ENCODE measurements at regions not wholly inside any gene's neighbourhood (a gene's known extent, or its start where the extent isn't known, plus 50 kb on each side); places are given as distances from the start of the nearest gene placed in this dataset.
"Not testable (repeated sequence)": the region's sequence is repeated elsewhere in the genome, so short reads cannot be mapped to it uniquely, and the experiment has no call there.

DNA sequence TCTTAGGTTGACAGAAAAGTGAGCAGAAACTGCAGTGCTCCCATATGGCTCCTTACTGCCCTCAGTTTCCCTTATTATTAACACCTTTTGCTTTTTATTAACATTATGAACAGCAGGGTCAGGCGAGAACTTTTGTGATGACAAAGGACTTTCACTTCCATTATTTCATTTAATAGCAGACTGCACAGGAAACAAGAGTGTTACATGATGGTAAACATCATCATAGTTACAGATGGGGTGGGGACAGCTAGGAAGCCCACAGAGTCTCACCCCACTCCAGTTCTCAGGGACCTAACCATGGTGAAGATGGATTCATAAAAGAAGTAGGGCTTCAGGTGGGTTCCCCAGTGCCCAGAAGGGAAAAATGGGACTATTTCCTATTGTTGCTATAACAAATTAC, 110.1 kb upstream of the PELI2 start:
- Histone ChIP-seq H3K4me1 (ENCODE audit: insufficient read depth, low read length, poor library complexity, severe bottlenecking) (no peaks in the 10 kb centered on the region), H3K9me3 (ENCODE audit: low read depth, low read length, poor library complexity, severe bottlenecking) (no peaks in the 10 kb centered on the region), H3K27me3 (replicated peaks; ENCODE audit: insufficient read depth, low read depth, low read length, poor library complexity) (no peaks in the 10 kb centered on the region), H3K36me3 (ENCODE audit: insufficient read depth, low read length, poor library complexity, severe bottlenecking) (no peaks in the 10 kb centered on the region), H3K4me3 (ENCODE audit: low read depth, low read length, poor library complexity, severe bottlenecking) (no peak overlapping the region), H3K27ac (ENCODE audit: low read depth, low read length, poor library complexity, severe bottlenecking) (no peak overlapping the region)
- CTCF ChIA-PET, result no interaction called here
- no TSS peak for BruUV-seq (replicated peaks)
- DNase-seq (ENCODE audit: low spot score), result no peak
- TF ChIP-seq EZH2 (IDR thresholded peaks at IDR 0.05; ENCODE audit: borderline replicate concordance, low read depth, low read length, poor library complexity, severe bottlenecking), result no peak
- TF ChIP-seq, protein P1, sequence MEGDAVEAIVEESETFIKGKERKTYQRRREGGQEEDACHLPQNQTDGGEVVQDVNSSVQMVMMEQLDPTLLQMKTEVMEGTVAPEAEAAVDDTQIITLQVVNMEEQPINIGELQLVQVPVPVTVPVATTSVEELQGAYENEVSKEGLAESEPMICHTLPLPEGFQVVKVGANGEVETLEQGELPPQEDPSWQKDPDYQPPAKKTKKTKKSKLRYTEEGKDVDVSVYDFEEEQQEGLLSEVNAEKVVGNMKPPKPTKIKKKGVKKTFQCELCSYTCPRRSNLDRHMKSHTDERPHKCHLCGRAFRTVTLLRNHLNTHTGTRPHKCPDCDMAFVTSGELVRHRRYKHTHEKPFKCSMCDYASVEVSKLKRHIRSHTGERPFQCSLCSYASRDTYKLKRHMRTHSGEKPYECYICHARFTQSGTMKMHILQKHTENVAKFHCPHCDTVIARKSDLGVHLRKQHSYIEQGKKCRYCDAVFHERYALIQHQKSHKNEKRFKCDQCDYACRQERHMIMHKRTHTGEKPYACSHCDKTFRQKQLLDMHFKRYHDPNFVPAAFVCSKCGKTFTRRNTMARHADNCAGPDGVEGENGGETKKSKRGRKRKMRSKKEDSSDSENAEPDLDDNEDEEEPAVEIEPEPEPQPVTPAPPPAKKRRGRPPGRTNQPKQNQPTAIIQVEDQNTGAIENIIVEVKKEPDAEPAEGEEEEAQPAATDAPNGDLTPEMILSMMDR (conservative IDR thresholded peaks at IDR 0.05; ENCODE audit: low read depth, low read length), result no peak
- POLR2A ChIA-PET (ENCODE audit: low non-redundant PET), result no interaction called here
- intact Hi-C loops (cut with micrococcal nuclease; ENCODE audit: unreplicated experiment), result no loop called here

DNA sequence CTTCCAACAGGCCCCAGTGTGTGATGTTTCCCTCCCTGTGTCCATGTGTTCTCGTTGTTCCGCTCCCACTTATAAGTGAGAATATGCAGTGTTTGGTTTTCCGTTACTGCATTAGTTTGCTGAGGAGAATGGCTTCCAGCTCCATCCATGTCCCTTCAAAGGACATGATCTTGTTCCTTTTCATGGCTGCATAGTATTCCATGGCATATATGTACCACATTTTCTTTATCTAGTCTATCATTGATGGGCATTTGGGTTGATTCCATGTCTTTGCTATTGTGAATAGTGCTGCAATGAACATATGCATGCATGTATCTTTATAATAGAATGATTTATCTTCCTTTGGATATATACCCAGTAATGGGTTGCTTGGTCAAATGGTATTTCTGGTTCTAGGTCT, 109.5 kb upstream of the PELI2 start:
- CTCF ChIA-PET; BruUV-seq (replicated peaks); H3K36me3 ChIP-seq (ENCODE audit: insufficient read depth, low read length, poor library complexity, severe bottlenecking); POLR2A ChIA-PET (ENCODE audit: low non-redundant PET); DNase-seq (ENCODE audit: low spot score); H3K4me1 ChIP-seq (ENCODE audit: insufficient read depth, low read length, poor library complexity, severe bottlenecking); H3K27ac ChIP-seq (ENCODE audit: low read depth, low read length, poor library complexity, severe bottlenecking); H3K4me3 ChIP-seq (ENCODE audit: low read depth, low read length, poor library complexity, severe bottlenecking); H3K9me3 ChIP-seq (ENCODE audit: low read depth, low read length, poor library complexity, severe bottlenecking); H3K27me3 ChIP-seq (replicated peaks; ENCODE audit: insufficient read depth, low read depth, low read length, poor library complexity); intact Hi-C loops (cut with micrococcal nuclease; ENCODE audit: unreplicated experiment): not testable (repeated sequence)

DNA sequence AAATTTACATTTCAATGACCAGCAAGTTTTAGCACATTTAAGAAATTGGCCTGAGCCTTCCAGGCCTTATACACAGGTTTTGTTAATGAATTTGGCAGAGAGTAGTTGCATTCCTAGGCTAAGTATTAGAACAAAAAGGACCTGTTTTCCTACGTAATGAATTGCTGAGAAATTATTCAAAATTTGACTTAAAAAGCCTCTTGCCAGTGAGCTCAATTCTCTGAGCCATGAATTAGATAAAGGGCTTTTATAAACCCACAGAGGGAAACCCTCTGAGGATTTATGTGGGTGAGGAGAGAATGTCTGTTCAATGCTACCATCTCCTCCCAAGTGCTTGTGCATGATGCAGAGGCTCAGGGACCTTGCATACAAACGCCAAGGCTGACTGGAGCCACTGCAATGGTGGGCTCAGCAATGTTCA, 94.5 kb upstream of the PELI2 start:
- CTCF ChIA-PET, result no interaction called here
- TF ChIP-seq, protein P1 (conservative IDR thresholded peaks at IDR 0.05; ENCODE audit: low read depth, low read length), result no peak
- no peak for TF ChIP-seq EZH2 (IDR thresholded peaks at IDR 0.05; ENCODE audit: borderline replicate concordance, low read depth, low read length, poor library complexity, severe bottlenecking)
- no TSS peak for BruUV-seq (replicated peaks)

DNA sequence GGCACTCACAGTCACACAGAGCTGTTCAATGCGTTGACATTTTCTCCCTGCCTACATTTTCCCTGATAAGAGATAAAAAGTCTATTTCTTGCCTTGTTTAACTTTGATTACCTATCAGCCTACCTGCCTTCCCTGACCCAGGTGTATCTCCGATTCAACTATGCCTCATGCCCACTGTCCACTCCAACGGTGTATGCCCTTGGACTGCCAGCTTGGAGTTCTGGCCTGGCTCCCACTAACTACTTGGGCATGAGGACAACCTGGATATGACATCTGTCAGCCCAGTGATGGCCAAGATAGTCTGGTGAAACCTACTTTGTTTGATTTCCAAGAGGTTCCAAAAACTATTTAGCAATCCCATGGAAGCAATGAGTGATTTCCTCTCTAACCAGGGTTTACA, 93.0 kb upstream of the PELI2 start:
- no TSS peak for BruUV-seq (replicated peaks)
- Histone ChIP-seq H3K4me1 (ENCODE audit: insufficient read depth, low read length, poor library complexity, severe bottlenecking) (no peaks in the 10 kb centered on the region), H3K27me3 (replicated peaks; ENCODE audit: insufficient read depth, low read depth, low read length, poor library complexity) (no peaks in the 10 kb centered on the region), H3K27ac (ENCODE audit: low read depth, low read length, poor library complexity, severe bottlenecking) (no peak overlapping the region), H3K4me3 (ENCODE audit: low read depth, low read length, poor library complexity, severe bottlenecking) (no peak overlapping the region), H3K36me3 (ENCODE audit: insufficient read depth, low read length, poor library complexity, severe bottlenecking) (no peaks in the 10 kb centered on the region), H3K9me3 (ENCODE audit: low read depth, low read length, poor library complexity, severe bottlenecking) (no peaks in the 10 kb centered on the region)
- intact Hi-C loops (cut with micrococcal nuclease; ENCODE audit: unreplicated experiment), result no loop called here
- no peak for TF ChIP-seq EZH2 (IDR thresholded peaks at IDR 0.05; ENCODE audit: borderline replicate concordance, low read depth, low read length, poor library complexity, severe bottlenecking)
- TF ChIP-seq, protein P1 (conservative IDR thresholded peaks at IDR 0.05; ENCODE audit: low read depth, low read length), result no peak
- no peak for DNase-seq (ENCODE audit: low spot score)
- ChIA-PET POLR2A (ENCODE audit: low non-redundant PET) (no interaction called here), CTCF (no interaction called here)

More for the DNA sequence above, 94.5 kb upstream of the PELI2 start:
- no peak overlapping the region for H3K27ac ChIP-seq (ENCODE audit: low read depth, low read length, poor library complexity, severe bottlenecking)
- intact Hi-C loops (cut with micrococcal nuclease; ENCODE audit: unreplicated experiment), result no loop called here
- H3K4me1 ChIP-seq (ENCODE audit: insufficient read depth, low read length, poor library complexity, severe bottlenecking), result no peaks in the 10 kb centered on the region
- DNase-seq (ENCODE audit: low spot score), result no peak
- no peaks in the 10 kb centered on the region for H3K9me3 ChIP-seq (ENCODE audit: low read depth, low read length, poor library complexity, severe bottlenecking)
- no peak overlapping the region for H3K4me3 ChIP-seq (ENCODE audit: low read depth, low read length, poor library complexity, severe bottlenecking)
- H3K27me3 ChIP-seq (replicated peaks; ENCODE audit: insufficient read depth, low read depth, low read length, poor library complexity), result no peaks in the 10 kb centered on the region
- POLR2A ChIA-PET (ENCODE audit: low non-redundant PET), result no interaction called here
- no peaks in the 10 kb centered on the region for H3K36me3 ChIP-seq (ENCODE audit: insufficient read depth, low read length, poor library complexity, severe bottlenecking)
